Right lobe of liver (tissue), 6 donors: ENCODE measurements at regions not wholly inside any gene's neighbourhood (a gene's known extent, or its start where the extent isn't known, plus 50 kb on each side); places are given as distances from the start of the nearest gene placed in this dataset.

Experiments
- ATAC-seq, 4 donors: fragments of 200-7000 bp; cut with Tn5 transposase; one replicate each; pipeline ENCODE4 v1.9.1; 2020; ENCODE audit warnings: mild to moderate bottlenecking in 4 of 4, moderate library complexity in 4 of 4
- DNase-seq, 3 donors: peaks; one replicate each; pipeline ENCODE4 v3.0.0-alpha.2; 2020
- H3K27ac ChIP-seq, 3 donors: fragments of 200-600 bp; one replicate each; pipeline ENCODE4 v1.8.0; 2022
- H3K27me3 ChIP-seq, 2 donors: fragments of 200-600 bp; one replicate each; pipeline ENCODE4 v1.8.0; 2022
- H3K36me3 ChIP-seq, 4 donors: fragments of 200-600 bp; sonication (generic) in 1 of 4; one replicate each; pipeline versions ENCODE4 v1.5.1 to v1.8.0; 2017 to 2022; ENCODE audit warnings: control low read depth in 1 of 4
- H3K4me1 ChIP-seq, 4 donors: fragments of 200-600 bp; sonication (generic) in 1 of 4; one replicate each; pipeline versions ENCODE4 v1.5.1 to v1.8.0; 2017 to 2022; ENCODE audit warnings: control low read depth in 1 of 4
- H3K4me3 ChIP-seq, 3 donors: fragments of 200-600 bp; one replicate each; pipeline ENCODE4 v1.8.0; 2022
- H3K9me3 ChIP-seq, 4 donors: fragments of 200-600 bp; sonication (generic) in 1 of 4; one replicate each; pipeline versions ENCODE4 v1.5.1 to v1.8.0; 2017 to 2022; ENCODE audit warnings: control low read depth in 1 of 4
- POLR2A ChIP-seq: fragments of 450-650 bp; IDR thresholded peaks from one replicate; pipeline ENCODE4 v1.6.1; 2017; ENCODE audit warnings: antibody characterized with exemption, mild to moderate bottlenecking
- WGBS: methylation state at CpG from one replicate; pipeline ENCODE4 v1.1.6; 2018; ENCODE audit warnings: low coverage, low lambda C conversion rate; ENCODE audit not compliant: insufficient coverage; ENCODE audit errors: missing lambda C conversion rate; 5-methylcytosine and 5-hydroxymethylcytosine counted together
- intact Hi-C, 2 donors: fragments of 100-400 bp; cut with DNase I; formaldehyde crosslinking; loops; one replicate each; pipeline versions ENCODE4 v1.11.2 to v1.14.1; 2022
- TF ChIP-seq, protein P1 (sequence below), 4 donors: fragments of 200-600 bp in 3 of 4; fragments of 450-650 bp in 1 of 4; IDR thresholded peaks; one replicate each; pipeline versions ENCODE4 v1.5.1 to v1.8.0; 2016 to 2022; ENCODE audit warnings: antibody characterized with exemption in 4 of 4, mild to moderate bottlenecking in 2 of 4
- donor health status: DM: no; HTN: yes; CAD: no.
- donor health status: DM: no; HTN: no; CAD: no.
- donor health status: DM: no; HTN: no; CAD: no.
- donor health status: DM: no; HTN: yes; CAD: no.
- donor health status: DM: no; HTN: yes; CAD: no.

GRCh38 chr1:110280126-110280525 lies 59.1 kb upstream of the RBM15 start:
- no peak for TF ChIP-seq POLR2A
- TF ChIP-seq, protein P1, sequence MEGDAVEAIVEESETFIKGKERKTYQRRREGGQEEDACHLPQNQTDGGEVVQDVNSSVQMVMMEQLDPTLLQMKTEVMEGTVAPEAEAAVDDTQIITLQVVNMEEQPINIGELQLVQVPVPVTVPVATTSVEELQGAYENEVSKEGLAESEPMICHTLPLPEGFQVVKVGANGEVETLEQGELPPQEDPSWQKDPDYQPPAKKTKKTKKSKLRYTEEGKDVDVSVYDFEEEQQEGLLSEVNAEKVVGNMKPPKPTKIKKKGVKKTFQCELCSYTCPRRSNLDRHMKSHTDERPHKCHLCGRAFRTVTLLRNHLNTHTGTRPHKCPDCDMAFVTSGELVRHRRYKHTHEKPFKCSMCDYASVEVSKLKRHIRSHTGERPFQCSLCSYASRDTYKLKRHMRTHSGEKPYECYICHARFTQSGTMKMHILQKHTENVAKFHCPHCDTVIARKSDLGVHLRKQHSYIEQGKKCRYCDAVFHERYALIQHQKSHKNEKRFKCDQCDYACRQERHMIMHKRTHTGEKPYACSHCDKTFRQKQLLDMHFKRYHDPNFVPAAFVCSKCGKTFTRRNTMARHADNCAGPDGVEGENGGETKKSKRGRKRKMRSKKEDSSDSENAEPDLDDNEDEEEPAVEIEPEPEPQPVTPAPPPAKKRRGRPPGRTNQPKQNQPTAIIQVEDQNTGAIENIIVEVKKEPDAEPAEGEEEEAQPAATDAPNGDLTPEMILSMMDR (IDR thresholded peaks at IDR 0.05) = no peak
- DNase-seq (no peak), ATAC-seq (no peak)
- Histone ChIP-seq H3K4me3 (no peak overlapping the region), H3K4me1 (no peaks in the 10 kb centered on the region), H3K27ac (no peak overlapping the region), H3K9me3 (no peaks in the 10 kb centered on the region), H3K27me3 (no peaks in the 10 kb centered on the region), H3K36me3 (no peaks in the 10 kb centered on the region)
- WGBS = 74% methylated on average over 3 of the region's 7 CpGs
- intact Hi-C loops = no loop called here

DNA sequence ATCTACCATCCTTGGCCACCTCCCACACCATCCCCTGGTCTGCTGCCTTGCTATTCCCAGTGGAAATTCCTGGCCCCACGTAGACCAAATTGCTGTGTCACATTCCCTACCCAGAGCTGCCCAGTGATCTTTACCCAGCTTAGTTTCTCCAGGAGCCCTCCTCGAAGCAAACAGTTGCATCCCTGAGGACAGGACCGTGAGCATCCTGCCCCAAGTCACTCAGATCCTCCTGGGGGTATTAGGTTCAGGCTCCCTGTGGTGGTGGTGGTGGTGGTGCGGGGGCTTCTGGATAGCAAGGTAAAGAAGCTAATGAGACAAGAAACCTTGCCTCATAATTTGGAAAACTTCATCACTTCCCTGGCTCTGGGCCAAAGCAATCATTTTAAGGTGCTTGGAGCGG lies 58.4 kb upstream of the RBM15 start:
- WGBS = 62% methylated on average over 4 of the region's 5 CpGs

GRCh38 chr1:110281363-110282290 lies 57.5 kb upstream of the RBM15 start:
- no peak for TF ChIP-seq POLR2A
- TF ChIP-seq, protein P1 (IDR thresholded peaks at IDR 0.05) = no peak
- Histone ChIP-seq H3K27me3 (no peaks in the 10 kb centered on the region), H3K9me3 (no peaks in the 10 kb centered on the region), H3K4me3 (no peak overlapping the region), H3K36me3 (no peaks in the 10 kb centered on the region), H3K4me1 (no peaks in the 10 kb centered on the region), H3K27ac (no peak overlapping the region)
- WGBS = 73% methylated on average over 4 of the region's 6 CpGs
- intact Hi-C loops = no loop called here
- DNase-seq (no peak), ATAC-seq (no peak)

More for the DNA sequence above, 58.4 kb upstream of the RBM15 start:
- H3K36me3 ChIP-seq = no peaks in the 10 kb centered on the region
- intact Hi-C loops = no loop called here
- no peak overlapping the region for H3K4me3 ChIP-seq
- no peak overlapping the region for H3K27ac ChIP-seq
- H3K9me3 ChIP-seq = no peaks in the 10 kb centered on the region
- ATAC-seq = no peak
- DNase-seq = no peak
- no peaks in the 10 kb centered on the region for H3K27me3 ChIP-seq
- H3K4me1 ChIP-seq = no peaks in the 10 kb centered on the region
- TF ChIP-seq, protein P1 (IDR thresholded peaks at IDR 0.05) = no peak
- TF ChIP-seq POLR2A = no peak

DNA sequence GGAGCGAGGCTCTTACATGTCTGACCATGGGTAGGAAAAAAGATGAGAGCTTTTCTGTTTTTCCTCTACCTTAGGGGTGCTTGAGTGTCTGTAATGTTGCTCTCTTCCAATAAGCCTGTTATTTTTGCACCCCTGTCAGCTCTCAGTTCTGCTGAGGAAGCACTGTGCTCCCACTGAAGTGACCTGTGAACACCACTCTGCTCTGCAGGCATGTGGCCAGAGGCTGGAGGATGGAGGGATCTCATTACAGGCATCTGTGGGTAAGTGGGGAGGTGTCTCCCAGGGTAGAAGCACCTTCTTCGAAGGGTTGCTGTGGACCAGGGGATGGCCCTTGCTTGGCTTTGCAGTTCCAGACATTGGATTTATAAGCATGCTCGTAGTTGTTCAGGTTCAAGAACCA lies 56.8 kb upstream of the RBM15 start:
- 79% methylated on average over 3 of the region's 3 CpGs for WGBS
- no peak overlapping the region for H3K27ac ChIP-seq
- H3K4me1 ChIP-seq = no peaks in the 10 kb centered on the region
- H3K36me3 ChIP-seq = no peaks in the 10 kb centered on the region
- no peaks in the 10 kb centered on the region for H3K9me3 ChIP-seq
- H3K4me3 ChIP-seq = no peak overlapping the region
- intact Hi-C loops = no loop called here
- DNase-seq (no peak), ATAC-seq (no peak)
- no peaks in the 10 kb centered on the region for H3K27me3 ChIP-seq
- no peak for TF ChIP-seq POLR2A
- TF ChIP-seq, protein P1 (IDR thresholded peaks at IDR 0.05) = no peak
